ENCODE measurements at regions not wholly inside any gene's neighbourhood (a gene's known extent, or its start where the extent isn't known, plus 50 kb on each side); places are given as distances from the start of the nearest gene placed in this dataset.

DNA sequence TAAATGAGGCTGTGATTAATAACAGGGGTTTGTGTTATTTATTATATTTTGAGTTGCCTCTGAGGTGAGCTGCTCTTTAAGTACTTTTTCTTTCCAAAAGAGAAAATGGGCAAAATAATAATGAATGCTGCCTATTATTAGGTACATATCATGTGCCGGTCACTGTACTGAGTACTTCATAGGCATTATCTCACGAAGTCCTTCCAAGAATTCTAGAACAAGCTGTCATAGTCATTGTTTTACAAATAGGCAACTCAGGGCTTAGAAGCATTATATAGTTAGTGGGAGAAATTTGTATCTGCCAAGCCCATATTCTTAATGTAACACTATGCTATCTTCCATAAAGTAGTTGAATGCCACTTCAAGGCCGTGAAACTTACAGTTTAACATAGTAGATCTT, 628.7 kb downstream of the CCDC171 start:
- TF ChIP-seq, protein P1, sequence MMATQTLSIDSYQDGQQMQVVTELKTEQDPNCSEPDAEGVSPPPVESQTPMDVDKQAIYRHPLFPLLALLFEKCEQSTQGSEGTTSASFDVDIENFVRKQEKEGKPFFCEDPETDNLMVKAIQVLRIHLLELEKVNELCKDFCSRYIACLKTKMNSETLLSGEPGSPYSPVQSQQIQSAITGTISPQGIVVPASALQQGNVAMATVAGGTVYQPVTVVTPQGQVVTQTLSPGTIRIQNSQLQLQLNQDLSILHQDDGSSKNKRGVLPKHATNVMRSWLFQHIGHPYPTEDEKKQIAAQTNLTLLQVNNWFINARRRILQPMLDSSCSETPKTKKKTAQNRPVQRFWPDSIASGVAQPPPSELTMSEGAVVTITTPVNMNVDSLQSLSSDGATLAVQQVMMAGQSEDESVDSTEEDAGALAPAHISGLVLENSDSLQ (IDR thresholded peaks at IDR 0.05) = no peak
- TF ChIP-seq FOXK2 (IDR thresholded peaks at IDR 0.05) (no peak), FOXM1 (IDR thresholded peaks at IDR 0.05; ENCODE audit: borderline replicate concordance) (no peak), SUZ12 (IDR thresholded peaks at IDR 0.05) (no peak), BHLHE40 (IDR thresholded peaks at IDR 0.05; ENCODE audit: borderline replicate concordance) (no peak), CTBP1 (IDR thresholded peaks at IDR 0.05; ENCODE audit: borderline replicate concordance) (no peak), HDGF (IDR thresholded peaks at IDR 0.05; ENCODE audit: borderline replicate concordance) (no peak), ARNT (IDR thresholded peaks at IDR 0.05) (no peak), SP1 (IDR thresholded peaks at IDR 0.05) (no peak), ELF4 (IDR thresholded peaks at IDR 0.05) (no peak), ZNF384 (IDR thresholded peaks at IDR 0.05) (no peak), LEF1 (IDR thresholded peaks at IDR 0.05; ENCODE audit: borderline replicate concordance) (no peak), FOXA1 (IDR thresholded peaks at IDR 0.05) (no peak)
